ENCODE measurements at regions not wholly inside any gene's neighbourhood (a gene's known extent, or its start where the extent isn't known, plus 50 kb on each side); places are given as distances from the start of the nearest gene placed in this dataset.
A peak's percentile ranks its signal among the peaks of the same experiment; 100 is the strongest.

DNA sequence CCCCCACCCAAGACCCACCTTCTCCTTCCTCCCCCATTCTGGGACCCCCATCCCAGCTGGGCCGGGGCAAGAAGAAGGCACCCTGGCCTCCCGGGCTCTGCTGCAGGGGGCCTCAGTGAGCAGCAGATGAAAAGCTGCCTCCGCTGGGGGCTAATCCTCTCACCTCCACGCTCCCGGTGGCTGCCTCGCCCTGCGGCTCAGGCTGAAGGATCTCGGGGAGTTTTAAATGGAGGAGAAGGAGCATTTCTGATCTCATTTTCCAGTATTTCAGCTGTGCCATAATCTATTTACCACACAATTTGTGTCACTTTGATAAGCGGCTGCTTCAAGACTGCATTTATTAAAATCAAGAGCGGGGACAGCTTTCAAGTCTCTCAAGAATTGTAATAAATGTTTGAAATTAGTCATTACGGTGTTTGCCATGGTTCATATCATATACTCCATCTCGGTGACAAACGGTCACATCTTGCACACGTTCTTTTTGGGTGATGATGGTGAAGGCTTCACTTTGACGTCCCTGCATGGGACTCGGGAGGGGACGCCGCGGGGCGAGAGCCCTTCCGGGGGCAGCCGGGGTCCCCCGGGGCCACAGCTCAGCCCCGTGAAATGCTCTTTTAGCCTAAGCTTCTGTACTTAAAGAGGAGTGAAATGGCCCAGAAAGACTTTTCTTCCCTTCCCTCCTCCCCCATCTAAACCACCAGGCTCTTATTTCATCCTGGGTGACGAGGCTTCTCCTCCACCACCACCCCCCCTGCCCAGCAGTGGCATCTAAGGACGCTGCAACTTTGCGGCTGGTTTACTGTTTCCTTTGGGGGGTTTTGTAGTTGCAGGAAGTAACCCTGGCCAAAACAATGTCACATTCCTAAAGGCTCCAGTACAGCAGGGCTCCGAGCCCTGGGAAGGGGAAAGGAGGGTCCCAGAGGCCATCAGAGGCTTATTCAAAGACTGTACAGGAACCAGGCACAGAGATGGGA is 313.1 kb upstream of the TNRC6C start (continued):
- TF ChIP-seq, protein P1, sequence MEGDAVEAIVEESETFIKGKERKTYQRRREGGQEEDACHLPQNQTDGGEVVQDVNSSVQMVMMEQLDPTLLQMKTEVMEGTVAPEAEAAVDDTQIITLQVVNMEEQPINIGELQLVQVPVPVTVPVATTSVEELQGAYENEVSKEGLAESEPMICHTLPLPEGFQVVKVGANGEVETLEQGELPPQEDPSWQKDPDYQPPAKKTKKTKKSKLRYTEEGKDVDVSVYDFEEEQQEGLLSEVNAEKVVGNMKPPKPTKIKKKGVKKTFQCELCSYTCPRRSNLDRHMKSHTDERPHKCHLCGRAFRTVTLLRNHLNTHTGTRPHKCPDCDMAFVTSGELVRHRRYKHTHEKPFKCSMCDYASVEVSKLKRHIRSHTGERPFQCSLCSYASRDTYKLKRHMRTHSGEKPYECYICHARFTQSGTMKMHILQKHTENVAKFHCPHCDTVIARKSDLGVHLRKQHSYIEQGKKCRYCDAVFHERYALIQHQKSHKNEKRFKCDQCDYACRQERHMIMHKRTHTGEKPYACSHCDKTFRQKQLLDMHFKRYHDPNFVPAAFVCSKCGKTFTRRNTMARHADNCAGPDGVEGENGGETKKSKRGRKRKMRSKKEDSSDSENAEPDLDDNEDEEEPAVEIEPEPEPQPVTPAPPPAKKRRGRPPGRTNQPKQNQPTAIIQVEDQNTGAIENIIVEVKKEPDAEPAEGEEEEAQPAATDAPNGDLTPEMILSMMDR (IDR thresholded peaks at IDR 0.05; ENCODE audit: control extremely low read depth in 1 of 3, insufficient read depth in 1 of 3, low read depth in 1 of 3, low read length in 3 of 3), result peak; percentile 44 to 54 (median 46); a peak in 3 of 4 replicates
